ENCODE measurements at regions not wholly inside any gene's neighbourhood (a gene's known extent, or its start where the extent isn't known, plus 50 kb on each side); places are given as distances from the start of the nearest gene placed in this dataset.

DNA sequence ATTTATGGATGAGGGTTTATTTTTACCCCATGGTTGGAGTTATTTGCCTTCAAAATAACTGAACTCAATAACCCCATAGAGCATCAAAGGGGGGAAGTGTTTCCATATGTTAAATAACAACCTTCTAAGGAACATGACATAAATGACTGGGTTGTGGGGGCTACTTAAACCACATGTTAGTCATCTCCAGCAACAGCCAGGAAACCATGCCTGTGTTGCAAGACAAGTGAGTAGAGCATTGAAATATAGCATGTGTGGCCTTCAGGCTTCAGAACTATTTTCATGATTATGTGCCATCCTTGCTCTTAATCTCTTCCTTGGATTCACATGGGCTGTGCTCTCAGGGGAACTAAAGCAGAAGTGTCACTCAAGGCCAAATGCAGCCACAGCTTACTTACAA, 431.2 kb downstream of the AGTPBP1 start:
- TF ChIP-seq, protein P1, sequence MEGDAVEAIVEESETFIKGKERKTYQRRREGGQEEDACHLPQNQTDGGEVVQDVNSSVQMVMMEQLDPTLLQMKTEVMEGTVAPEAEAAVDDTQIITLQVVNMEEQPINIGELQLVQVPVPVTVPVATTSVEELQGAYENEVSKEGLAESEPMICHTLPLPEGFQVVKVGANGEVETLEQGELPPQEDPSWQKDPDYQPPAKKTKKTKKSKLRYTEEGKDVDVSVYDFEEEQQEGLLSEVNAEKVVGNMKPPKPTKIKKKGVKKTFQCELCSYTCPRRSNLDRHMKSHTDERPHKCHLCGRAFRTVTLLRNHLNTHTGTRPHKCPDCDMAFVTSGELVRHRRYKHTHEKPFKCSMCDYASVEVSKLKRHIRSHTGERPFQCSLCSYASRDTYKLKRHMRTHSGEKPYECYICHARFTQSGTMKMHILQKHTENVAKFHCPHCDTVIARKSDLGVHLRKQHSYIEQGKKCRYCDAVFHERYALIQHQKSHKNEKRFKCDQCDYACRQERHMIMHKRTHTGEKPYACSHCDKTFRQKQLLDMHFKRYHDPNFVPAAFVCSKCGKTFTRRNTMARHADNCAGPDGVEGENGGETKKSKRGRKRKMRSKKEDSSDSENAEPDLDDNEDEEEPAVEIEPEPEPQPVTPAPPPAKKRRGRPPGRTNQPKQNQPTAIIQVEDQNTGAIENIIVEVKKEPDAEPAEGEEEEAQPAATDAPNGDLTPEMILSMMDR (IDR thresholded peaks at IDR 0.05): no peak
- TF ChIP-seq POLR2A (IDR thresholded peaks at IDR 0.05) (no peak), POLR2AphosphoS5 (IDR thresholded peaks at IDR 0.05) (no peak)
